Colonic mucosa (tissue), 4 donors: ENCODE measurements at regions not wholly inside any gene's neighbourhood (a gene's known extent, or its start where the extent isn't known, plus 50 kb on each side); places are given as distances from the start of the nearest gene placed in this dataset.
"Not testable (repeated sequence)": the region's sequence is repeated elsewhere in the genome, so short reads cannot be mapped to it uniquely, and the experiment has no call there.

Experiments
- DNase-seq: peaks from one replicate; pipeline ENCODE4 v3.0.0-alpha.2; 2020
- H3K27ac ChIP-seq: fragments of 200-600 bp; one replicate; pipeline ENCODE4 v1.8.0; 2021
- H3K27me3 ChIP-seq: fragments of 200-600 bp; one replicate; pipeline ENCODE4 v1.8.0; 2021
- H3K36me3 ChIP-seq: fragments of 200-600 bp; one replicate; pipeline ENCODE4 v1.8.0; 2021
- H3K4me1 ChIP-seq: fragments of 200-600 bp; one replicate; pipeline ENCODE4 v1.8.0; 2021; ENCODE audit warnings: mild to moderate bottlenecking
- H3K4me3 ChIP-seq: fragments of 200-600 bp; one replicate; pipeline ENCODE4 v1.8.0; 2021
- H3K9ac ChIP-seq, 2 donors: one replicate each; pipeline ENCODE4 v1.7.0; 2013; ENCODE audit warnings: control low read depth in 2 of 2, low read depth in 2 of 2, low read length in 2 of 2
- H3K9me3 ChIP-seq: fragments of 200-600 bp; one replicate; pipeline ENCODE4 v1.8.0; 2021
- CTCF ChIP-seq: fragments of 200-600 bp; IDR thresholded peaks from one replicate; pipeline ENCODE4 v1.8.0; 2022; ENCODE audit warnings: antibody characterized with exemption, mild to moderate bottlenecking
- intact Hi-C: fragments of 100-400 bp; cut with DNase I; formaldehyde crosslinking; loops from one replicate; pipeline ENCODE4 v1.14.1; 2022
- donor health status: healthy.
- donor health status: DM: no; HTN: no; CAD: no.
- donor health status: DM: no; HTN: no; CAD: no.

GRCh38 chr19:5285955-5286354, 54.7 kb downstream of the PTPRS start:
- Histone ChIP-seq H3K4me1 (no peaks in the 10 kb centered on the region), H3K4me3 (no peak overlapping the region), H3K9me3 (no peaks in the 10 kb centered on the region), H3K27ac (no peak overlapping the region), H3K27me3 (no peaks in the 10 kb centered on the region), H3K9ac (no peak overlapping the region), H3K36me3 (no peaks in the 10 kb centered on the region)
- DNase-seq, result no peak
- intact Hi-C loops, result no loop called here
- no peak for TF ChIP-seq CTCF

GRCh38 chr19:5285311-5285710, 55.3 kb downstream of the PTPRS start:
- no peaks in the 10 kb centered on the region for H3K4me1 ChIP-seq

GRCh38 chr19:5282901-5283300, 57.7 kb downstream of the PTPRS start:
- no peak for TF ChIP-seq CTCF
- peak; percentile 24 for DNase-seq
- H3K9ac ChIP-seq, result no peak overlapping the region
- H3K4me3 ChIP-seq, result no peak overlapping the region
- H3K36me3 ChIP-seq, result no peaks in the 10 kb centered on the region
- intact Hi-C loops, result no loop called here
- no peaks in the 10 kb centered on the region for H3K4me1 ChIP-seq
- H3K27me3 ChIP-seq, result no peaks in the 10 kb centered on the region
- no peaks in the 10 kb centered on the region for H3K9me3 ChIP-seq
- H3K27ac ChIP-seq, result no peak overlapping the region

More at GRCh38 chr19:5285311-5285710, 55.3 kb downstream of the PTPRS start:
- Histone ChIP-seq H3K9me3 (no peaks in the 10 kb centered on the region), H3K4me3 (no peak overlapping the region), H3K27me3 (no peaks in the 10 kb centered on the region), H3K36me3 (no peaks in the 10 kb centered on the region), H3K27ac (no peak overlapping the region), H3K9ac (no peak overlapping the region)
- intact Hi-C loops, result no loop called here
- DNase-seq, result no peak
- TF ChIP-seq CTCF, result no peak

- peak; percentile 28 for DNase-seq
- Histone ChIP-seq H3K9me3 (no peaks in the 10 kb centered on the region), H3K27me3 (no peaks in the 10 kb centered on the region), H3K9ac (no peak overlapping the region), H3K36me3 (no peaks in the 10 kb centered on the region), H3K4me3 (no peak overlapping the region), H3K4me1 (no peaks in the 10 kb centered on the region), H3K27ac (no peak overlapping the region)
- intact Hi-C loops, result no loop called here
- TF ChIP-seq CTCF, result no peak
These were observed 59.0 kb downstream of the PTPRS start for GRCh38 chr19:5281588-5281987.

- H3K4me3 ChIP-seq, H3K9ac ChIP-seq, H3K27ac ChIP-seq, intact Hi-C loops, H3K4me1 ChIP-seq, H3K36me3 ChIP-seq, DNase-seq, H3K9me3 ChIP-seq, H3K27me3 ChIP-seq: not testable (repeated sequence)
These were observed 64.9 kb downstream of the PTPRS start for GRCh38 chr19:5275668-5276067.

- no peaks in the 10 kb centered on the region for H3K27me3 ChIP-seq
- no peaks in the 10 kb centered on the region for H3K9me3 ChIP-seq
- no peak overlapping the region for H3K27ac ChIP-seq
- no peak overlapping the region for H3K4me3 ChIP-seq
- H3K9ac ChIP-seq, result no peak overlapping the region
- intact Hi-C loops, result no loop called here
- H3K4me1 ChIP-seq, result no peaks in the 10 kb centered on the region
- no peaks in the 10 kb centered on the region for H3K36me3 ChIP-seq
- no peak for TF ChIP-seq CTCF
- no peak for DNase-seq
These were observed 66.8 kb downstream of the PTPRS start for GRCh38 chr19:5273782-5274181.
